Chondrocyte (in vitro differentiated cells): ENCODE measurements at regions not wholly inside any gene's neighbourhood (a gene's known extent, or its start where the extent isn't known, plus 50 kb on each side); places are given as distances from the start of the nearest gene placed in this dataset.

Source experiments
- DNase-seq: peaks from one replicate; pipeline ENCODE4 v3.0.0; 2021; ENCODE audit warnings: mixed read lengths, low spot score
- H3K27ac Mint-ChIP-seq: one replicate; pipeline ENCODE4 v1.8.0; 2021; ENCODE audit warnings: mild to moderate bottlenecking, moderate library complexity, mixed read lengths; ENCODE audit not compliant: unreplicated experiment
- H3K27me3 Mint-ChIP-seq: 2 replicates; pipeline ENCODE4 v1.8.0; 2021; ENCODE audit warnings: low read depth, mixed read lengths
- H3K36me3 Mint-ChIP-seq: 2 replicates; pipeline ENCODE4 v1.8.0; 2021; ENCODE audit warnings: low read depth, mixed read lengths
- H3K4me1 Mint-ChIP-seq: 2 replicates; pipeline ENCODE4 v1.8.0; 2021; ENCODE audit warnings: low read depth, mild to moderate bottlenecking, mixed read lengths
- H3K4me3 Mint-ChIP-seq: one replicate; pipeline ENCODE4 v1.8.0; 2021; ENCODE audit warnings: mild to moderate bottlenecking, moderate library complexity, mixed read lengths; ENCODE audit not compliant: unreplicated experiment
- H3K9me3 Mint-ChIP-seq: 2 replicates; pipeline ENCODE4 v1.8.0; 2021; ENCODE audit warnings: low read depth, mixed read lengths
- CTCF ChIP-seq: fragments of 200-600 bp; sonication (generic); IDR thresholded peaks from 2 replicates; pipeline ENCODE4 v1.5.0; 2021; ENCODE audit warnings: antibody characterized with exemption, mild to moderate bottlenecking, moderate library complexity

- Mint-ChIP-seq H3K4me3 (no peak overlapping the region), H3K36me3 (no peaks in the 10 kb centered on the region), H3K27ac (no peak overlapping the region), H3K27me3 (no peaks in the 10 kb centered on the region), H3K4me1 (peaks cover 12% of the 10 kb centered on the region), H3K9me3 (no peaks in the 10 kb centered on the region)
- no peak for DNase-seq
- no peak for TF ChIP-seq CTCF
Measured at GRCh38 chr6:99136488-99136887, 188.7 kb upstream of the FBXL4 start.

- Mint-ChIP-seq H3K4me3 (no peak overlapping the region), H3K27ac (no peak overlapping the region), H3K36me3 (no peaks in the 10 kb centered on the region), H3K4me1 (peaks cover 10% of the 10 kb centered on the region), H3K9me3 (no peaks in the 10 kb centered on the region), H3K27me3 (peaks cover 3% of the 10 kb centered on the region)
- no peak for TF ChIP-seq CTCF
- DNase-seq: no peak
Measured at GRCh38 chr6:99132026-99132635, 184.4 kb upstream of the FBXL4 start.

- H3K27ac Mint-ChIP-seq: no peak overlapping the region
- DNase-seq: no peak
Measured at GRCh38 chr6:99130897-99131873, 183.4 kb upstream of the FBXL4 start.

GRCh38 chr6:99129835-99130234 is 182.1 kb upstream of the FBXL4 start:
- H3K36me3 Mint-ChIP-seq: no peaks in the 10 kb centered on the region
- peaks cover 3% of the 10 kb centered on the region for H3K27me3 Mint-ChIP-seq
- no peak overlapping the region for H3K27ac Mint-ChIP-seq
- H3K4me1 Mint-ChIP-seq: no peaks in the 10 kb centered on the region
- H3K9me3 Mint-ChIP-seq: no peaks in the 10 kb centered on the region
- no peak for TF ChIP-seq CTCF
- no peak for DNase-seq
- no peak overlapping the region for H3K4me3 Mint-ChIP-seq

More at GRCh38 chr6:99130897-99131873, 183.4 kb upstream of the FBXL4 start:
- no peak overlapping the region for H3K4me3 Mint-ChIP-seq
- peaks cover 3% of the 10 kb centered on the region for H3K27me3 Mint-ChIP-seq
- peak; percentile 17 for TF ChIP-seq CTCF
- no peaks in the 10 kb centered on the region for H3K9me3 Mint-ChIP-seq
- H3K36me3 Mint-ChIP-seq: no peaks in the 10 kb centered on the region
- peaks cover under 1% of the 10 kb centered on the region for H3K4me1 Mint-ChIP-seq

- Mint-ChIP-seq H3K4me1 (no peaks in the 10 kb centered on the region), H3K36me3 (no peaks in the 10 kb centered on the region), H3K9me3 (no peaks in the 10 kb centered on the region), H3K27me3 (peaks cover 30% of the 10 kb centered on the region), H3K4me3 (no peak overlapping the region), H3K27ac (no peak overlapping the region)
- no peak for DNase-seq
- TF ChIP-seq CTCF: no peak
Measured at GRCh38 chr6:99121748-99122147, 174.0 kb upstream of the FBXL4 start.
